GM18507 (cell line): ENCODE measurements at regions not wholly inside any gene's neighbourhood (a gene's known extent, or its start where the extent isn't known, plus 50 kb on each side); places are given as distances from the start of the nearest gene placed in this dataset.

Experiments used
- DNase-seq: peaks from one replicate; pipeline ENCODE4 v3.0.0; 2011; ENCODE audit warnings: low read depth; ENCODE audit not compliant: insufficient read length; ENCODE audit errors: extremely low spot score
- FAIRE-seq: peaks from 2 replicates; lab custom pipeline; 2011; peaks lifted over from hg19 to GRCh38; lab: Jason Lieb, UNC

DNA sequence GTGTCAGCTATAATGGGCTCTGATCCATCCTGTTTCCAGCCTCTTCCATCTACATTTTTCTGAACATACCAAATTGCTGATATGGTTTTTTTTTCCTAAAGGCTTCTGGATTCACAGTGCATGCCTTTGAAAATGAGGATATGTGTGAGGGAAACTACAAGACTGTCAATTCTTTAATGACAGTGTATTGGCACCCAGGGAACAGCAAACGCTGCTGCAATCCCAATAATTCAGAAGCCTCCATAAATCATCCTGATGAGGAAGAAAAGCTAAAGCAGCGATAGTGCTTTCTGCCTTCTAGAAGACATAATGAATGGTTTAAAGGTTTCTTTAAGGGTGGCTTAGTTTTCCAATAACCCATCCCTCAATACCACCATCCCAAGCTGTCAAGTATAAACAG, 304.5 kb upstream of the PKDCC start:
- DNase-seq (no peak), FAIRE-seq (no peak)

DNA sequence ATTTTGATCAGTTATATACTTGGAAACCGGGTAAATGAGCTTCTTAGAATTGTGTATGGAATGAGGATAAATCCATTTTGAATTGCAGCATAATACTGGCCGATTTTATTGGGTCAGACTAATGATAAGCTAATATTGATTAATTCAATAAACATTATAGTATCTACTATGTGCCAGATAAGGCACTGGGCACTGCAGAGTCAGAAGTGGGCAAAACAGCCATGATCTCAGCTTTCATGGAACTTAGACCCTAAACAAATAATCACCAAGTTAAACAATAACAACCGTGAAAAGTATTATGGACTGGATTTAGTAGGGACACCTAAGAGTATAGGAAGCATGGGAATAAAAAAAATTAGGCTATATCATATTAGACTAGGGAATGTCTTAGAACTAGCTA, 297.0 kb upstream of the PKDCC start:
- DNase-seq (no peak), FAIRE-seq (no peak)

DNA sequence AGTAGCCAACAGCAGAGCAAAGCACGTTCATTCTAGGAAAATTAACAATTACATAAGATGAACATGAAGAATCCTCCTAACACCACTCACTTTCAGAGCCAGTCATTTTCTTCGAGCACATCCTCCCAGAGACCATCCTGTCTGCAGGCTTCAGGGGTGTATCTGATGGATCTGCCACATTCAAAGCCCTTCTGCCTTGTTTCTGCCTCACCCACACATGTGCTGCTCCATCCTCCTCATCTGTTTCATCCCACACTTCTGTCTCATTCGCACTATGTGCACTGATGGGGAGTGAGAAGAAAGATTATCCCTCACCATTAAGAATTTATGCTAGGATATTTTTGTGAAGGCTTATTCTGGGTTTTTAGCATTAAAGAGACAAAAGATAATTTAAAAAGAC, 287.9 kb upstream of the PKDCC start:
- FAIRE-seq: no peak
- no peak for DNase-seq

DNA sequence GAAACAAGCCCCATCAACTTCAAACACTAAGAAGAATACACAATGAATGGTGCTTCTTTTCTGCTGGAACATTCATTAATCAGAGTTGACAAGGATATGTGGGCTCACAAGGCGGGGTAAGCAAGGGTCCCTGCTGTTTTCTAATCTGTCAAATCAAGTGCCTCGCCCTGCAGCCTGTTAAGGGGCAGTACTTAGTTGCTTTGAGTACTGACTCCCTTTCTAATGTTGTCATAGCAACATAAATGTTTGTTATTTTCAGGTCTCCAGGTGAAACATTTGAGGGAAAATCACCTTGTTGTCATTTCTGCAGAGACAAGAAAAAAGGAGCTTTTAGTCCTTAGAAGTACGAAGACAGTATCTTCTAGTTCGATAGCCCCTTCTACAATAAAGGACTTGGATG, 284.7 kb upstream of the PKDCC start:
- DNase-seq: no peak
- no peak for FAIRE-seq

DNA sequence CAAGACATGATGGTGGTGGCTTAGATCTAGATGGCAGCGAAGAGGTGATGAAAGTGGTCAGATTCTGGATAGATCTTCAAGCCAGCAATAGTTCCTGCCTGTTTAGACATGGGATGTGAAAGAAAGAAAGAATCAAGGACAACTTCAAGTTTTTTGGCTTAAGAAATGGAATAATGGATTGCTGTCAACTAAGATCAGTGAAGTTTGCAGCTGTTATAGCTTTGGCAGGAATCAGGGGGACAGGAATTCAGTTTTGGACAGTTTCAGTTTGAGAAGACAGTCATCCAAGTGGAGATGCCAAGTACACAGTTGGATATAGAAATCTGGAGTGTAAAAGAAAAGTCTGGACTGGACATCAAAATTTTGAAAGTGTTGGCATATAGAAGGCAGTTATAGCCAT, 283.7 kb upstream of the PKDCC start:
- FAIRE-seq: no peak
- DNase-seq: no peak

DNA sequence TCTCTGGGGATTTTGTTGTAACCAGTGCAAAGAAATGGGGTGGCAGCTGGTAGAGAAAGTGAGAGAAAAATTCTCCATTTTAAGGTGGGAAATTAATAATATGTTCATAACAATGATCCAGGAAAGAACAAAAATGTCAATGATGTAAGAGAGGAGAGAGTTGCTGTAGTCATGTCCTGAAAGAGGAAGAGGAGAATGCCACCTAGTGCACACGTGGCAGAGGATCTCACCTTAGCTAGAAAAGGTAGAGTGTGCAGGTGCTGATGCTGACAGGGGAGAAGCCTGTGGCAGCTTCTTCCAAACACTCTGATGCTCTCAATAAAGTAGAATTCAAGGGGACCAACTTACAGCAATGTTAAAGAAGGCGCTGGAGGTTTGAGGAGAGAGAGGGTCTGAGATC, 282.9 kb upstream of the PKDCC start:
- DNase-seq (no peak), FAIRE-seq (no peak)

DNA sequence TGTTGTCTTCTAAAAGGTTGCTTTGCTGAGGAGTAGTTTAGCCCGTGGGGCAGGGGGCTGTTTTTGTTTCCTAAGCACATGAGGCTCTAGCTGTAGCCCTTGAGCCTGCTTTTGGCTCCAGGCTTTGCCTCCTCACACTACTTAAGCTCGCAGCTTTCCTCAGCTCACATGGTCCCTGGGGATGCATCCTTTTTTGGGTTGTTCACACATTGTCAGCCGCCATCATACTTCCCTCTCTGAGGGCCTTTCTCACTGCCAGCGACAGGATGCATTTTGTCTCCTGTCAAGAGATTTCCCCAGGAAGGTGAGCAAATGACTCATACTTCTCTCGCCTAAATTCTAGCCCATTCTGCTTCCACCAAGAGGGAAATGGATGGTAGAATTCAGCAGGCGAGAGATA, 279.5 kb upstream of the PKDCC start:
- FAIRE-seq: no peak

DNA sequence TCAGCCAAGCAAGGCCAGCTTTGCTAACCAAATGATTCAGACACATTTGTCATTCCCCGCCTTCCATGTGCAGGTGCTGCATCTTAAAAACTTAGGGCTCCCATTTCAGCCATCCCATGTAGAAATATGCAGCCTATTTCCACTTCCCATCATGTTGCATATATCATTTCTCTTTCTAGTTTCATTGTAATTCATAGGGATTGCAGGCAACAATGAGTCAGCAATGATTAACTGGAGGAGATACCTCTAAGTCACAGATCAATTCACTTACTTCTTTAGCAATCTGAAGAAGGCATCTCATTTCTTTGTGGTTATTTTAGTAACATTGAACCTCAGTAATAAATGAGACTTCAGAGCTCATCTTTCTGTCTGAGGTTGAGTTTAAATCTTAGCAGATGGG, 276.1 kb upstream of the PKDCC start:
- no peak for FAIRE-seq

More for the DNA sequence above, 279.5 kb upstream of the PKDCC start:
- DNase-seq: no peak

DNA sequence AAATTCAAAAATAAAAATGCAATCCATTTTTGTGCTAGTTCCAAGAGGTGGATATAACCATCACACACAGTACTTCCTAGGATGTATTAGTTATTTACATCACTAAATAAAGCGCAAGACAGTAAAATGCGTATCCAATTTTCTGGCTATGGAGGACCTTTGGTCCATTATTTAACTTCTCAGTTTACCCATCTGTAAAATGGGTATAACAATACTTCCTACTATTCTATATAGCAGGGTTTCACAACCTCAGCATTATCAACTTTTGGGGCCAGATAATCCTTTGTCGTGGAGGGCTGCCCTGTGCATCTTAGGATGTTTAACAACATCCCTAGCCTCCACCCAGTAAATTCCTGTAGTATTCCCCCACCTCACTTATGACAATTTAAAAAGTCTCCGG, 275.1 kb upstream of the PKDCC start:
- FAIRE-seq: no peak
- DNase-seq: no peak

More for the DNA sequence above, 276.1 kb upstream of the PKDCC start:
- no peak for DNase-seq

DNA sequence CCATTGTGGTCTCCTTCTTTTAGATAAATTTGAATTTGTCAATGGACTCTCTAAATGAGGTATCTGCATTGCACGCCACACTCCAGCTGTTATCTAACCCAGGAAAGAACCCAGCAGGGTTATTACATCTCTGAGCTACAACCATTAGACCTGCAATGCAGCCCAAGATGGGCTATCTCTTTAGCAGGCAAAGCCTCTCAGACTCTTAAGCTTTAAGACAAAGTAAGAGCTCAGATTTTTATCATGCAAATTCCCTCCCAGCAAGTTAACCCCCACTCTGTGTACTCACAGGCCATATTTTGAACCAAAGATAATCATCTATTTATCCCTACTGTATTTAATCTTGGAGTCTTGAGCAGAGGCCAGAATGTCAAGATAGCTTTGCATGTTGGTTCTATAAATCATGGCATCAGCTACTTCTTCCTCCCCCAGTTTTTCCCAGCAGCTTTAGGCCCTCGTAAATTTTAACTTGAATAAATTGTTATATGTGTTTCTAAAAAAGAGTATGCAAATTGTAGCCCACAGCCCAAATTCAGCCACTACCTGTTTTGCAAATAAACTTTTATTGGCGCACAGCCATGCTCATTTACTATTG, 273.7 kb upstream of the PKDCC start:
- DNase-seq (no peak), FAIRE-seq (no peak)

DNA sequence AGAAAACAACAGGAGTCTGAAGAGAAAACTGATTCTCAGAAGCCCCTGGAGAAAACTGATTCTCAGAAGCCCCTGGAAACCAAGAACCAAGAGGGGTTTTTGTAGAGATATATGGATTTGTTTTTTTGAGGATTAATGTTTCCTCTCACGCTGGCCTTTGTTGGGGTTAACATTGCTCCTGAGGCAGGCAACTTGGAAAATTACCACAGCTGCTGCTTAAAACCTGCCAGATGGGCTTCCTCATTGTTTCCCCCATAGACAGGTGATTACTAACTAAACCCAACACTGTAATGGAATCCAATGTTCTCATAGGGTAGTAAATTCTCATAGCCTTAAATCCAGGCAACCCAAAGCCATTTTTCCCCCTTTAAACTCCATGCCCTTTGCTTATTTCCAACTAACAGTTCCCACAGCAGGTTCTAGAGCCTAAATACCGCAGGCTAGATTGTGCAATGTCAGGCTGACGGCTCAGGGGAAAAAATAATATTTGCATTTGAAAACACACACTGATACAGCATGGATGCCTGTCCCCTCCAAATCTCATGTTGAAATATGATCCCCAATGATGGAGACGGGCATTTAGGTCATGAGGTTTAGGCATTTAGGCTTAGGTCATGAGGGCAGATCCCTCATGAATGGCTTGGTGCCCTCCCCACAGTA, 272.3 kb upstream of the PKDCC start:
- DNase-seq: no peak
- no peak for FAIRE-seq

DNA sequence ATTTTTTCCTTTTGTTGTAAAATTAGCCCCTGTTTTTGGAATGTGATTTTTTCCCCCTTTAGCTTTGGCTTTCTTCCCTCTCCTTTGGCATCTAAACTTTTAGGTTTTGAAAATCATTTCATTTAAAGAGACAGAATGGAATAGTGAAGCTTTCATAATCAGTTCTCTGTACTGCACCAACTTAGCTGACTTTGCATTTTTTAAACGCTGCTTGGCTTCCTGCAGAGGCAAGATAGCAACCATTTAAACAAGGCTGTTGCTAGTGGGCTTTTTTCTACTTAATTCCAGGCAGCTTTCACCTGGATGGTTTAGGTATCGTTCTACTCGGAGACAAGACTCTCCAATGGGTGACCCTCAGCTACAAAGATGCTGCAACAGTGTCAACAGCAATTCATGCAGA, 267.9 kb upstream of the PKDCC start:
- FAIRE-seq: no peak

DNA sequence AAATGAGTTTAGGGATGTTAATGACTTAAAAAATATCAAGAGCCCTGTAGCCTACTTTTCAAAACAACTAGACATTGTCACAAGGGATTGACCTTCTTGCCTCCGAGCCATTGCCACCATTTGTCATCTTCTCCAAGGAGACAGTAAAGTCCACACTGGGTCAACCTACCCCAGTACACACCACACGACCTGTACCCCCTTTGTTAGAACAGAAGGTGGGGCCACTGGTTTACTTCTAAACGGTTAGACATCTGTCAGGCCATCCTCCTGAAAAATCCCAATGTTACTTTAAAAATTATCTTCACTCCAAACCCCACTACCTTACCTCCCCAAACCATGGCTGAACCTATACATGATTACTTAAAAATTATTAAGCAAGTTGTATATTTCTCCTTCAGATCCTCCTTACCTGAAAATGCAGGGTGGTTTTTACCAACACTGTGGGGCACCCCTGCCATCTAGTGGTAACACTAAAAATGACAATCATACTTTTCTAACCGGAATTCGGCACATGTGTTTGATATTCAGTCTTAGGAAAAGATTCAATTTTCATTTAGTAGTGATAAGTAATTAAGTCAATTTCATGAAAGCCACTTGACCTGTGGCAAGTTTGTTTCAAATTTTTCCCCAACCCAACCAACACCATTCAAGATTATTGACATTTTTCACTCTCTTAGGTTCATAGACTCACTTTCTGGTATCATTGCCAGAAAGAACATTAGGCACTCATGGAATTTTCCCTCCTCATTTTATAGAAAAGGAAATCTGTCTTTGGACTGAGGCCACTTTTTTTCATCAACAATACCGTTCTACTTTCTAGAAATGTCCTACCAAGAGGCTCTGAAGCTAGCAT, 265.3 kb upstream of the PKDCC start:
- FAIRE-seq: peak; percentile 82
- DNase-seq: peak; percentile 14

More for the DNA sequence above, 267.9 kb upstream of the PKDCC start:
- DNase-seq: no peak

DNA sequence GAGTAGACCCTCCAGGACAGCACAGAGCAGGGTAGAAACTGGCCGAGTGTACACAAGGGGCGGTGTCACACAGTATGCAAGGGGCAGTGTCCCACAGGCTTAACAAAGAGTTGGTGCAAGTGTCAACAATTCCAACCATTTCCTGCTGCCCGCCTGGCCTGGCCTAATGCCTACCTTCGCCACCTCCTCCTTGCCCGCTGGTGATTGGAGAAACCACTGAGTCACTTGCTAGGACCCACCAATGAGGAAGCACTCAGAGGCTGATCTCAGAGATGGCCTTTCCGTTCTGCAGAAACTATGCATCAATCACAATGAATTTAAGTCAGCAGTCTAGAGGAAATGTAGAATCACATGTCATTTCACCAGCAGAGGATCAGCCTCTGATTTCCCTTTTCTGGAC, 263.3 kb upstream of the PKDCC start:
- no peak for FAIRE-seq
- no peak for DNase-seq

DNA sequence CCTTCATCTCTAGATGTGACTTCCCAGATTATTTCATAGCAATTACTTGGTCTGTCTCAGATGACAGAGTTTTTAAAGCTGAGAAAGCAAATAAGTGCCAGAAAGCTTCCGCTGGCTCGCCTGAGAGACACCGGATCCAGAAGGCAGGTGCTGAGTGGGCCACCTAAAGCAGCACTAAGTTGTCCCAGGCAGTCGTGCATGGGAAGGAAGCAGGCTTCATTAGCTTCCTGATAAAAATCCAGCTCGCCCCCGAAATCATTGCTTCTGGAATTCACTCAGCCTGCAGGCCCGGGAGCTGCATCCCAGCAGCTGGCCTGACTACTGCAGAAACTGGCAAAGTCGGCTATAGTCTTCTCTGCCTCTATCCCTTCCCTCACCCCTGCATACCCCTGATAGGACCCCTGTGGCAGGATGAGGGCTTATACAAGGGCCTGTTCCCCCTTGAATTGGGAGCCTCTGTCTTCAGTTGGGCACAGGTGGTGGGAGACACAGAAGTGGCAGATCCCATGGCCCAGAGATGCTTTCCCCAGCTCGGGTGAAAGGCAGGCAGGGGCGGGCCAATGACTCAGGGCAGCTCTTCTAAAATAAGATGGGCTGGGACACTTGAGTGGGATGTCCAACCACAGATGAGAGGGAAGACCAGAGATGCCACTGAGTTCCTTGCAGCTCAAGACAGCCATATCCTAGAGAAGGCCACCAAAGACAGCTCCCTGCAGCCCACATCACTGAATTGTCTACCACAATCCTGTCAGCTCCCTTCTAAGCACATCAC, 262.4 kb upstream of the PKDCC start:
- no peak for DNase-seq
- FAIRE-seq: no peak

DNA sequence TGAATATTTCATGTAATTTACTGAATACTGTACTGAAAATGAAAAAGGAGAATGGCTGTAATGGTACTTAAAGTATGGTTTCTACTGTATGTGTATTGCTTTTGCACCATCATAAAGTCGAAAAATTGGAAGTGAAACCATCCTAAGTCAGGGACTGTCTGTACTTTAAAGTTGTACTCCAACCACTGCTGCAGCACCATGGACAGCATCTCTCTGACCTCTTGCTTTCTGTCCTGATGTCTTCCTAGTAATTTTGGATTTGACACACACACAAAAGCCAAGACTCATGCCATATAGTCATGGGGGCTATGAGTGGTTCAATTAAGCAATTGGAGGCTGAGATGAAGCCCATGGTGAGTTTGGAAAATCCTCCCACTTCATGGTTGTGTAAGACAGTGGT, 256.3 kb upstream of the PKDCC start:
- DNase-seq (no peak), FAIRE-seq (peak; percentile 5)

DNA sequence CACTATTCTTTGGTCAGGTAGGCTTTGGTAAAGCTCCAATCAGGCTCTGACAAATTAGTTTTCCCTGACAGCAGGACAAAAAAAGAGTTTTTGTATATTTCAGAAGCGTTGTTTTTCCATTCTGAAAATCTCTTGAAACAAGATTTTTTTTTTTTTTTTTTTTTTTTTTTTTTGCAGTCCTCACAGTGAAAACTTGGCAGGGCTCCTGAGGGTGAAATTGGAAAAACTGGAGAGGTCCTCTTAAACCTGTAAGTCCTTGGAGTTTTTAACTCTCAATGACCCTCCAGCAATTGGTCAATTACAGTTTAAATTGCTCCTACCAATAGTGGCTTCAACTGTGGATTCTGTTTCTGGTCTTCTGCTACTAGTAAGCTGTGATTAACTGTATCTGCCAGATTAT, 244.5 kb upstream of the PKDCC start:
- DNase-seq (no peak), FAIRE-seq (no peak)

DNA sequence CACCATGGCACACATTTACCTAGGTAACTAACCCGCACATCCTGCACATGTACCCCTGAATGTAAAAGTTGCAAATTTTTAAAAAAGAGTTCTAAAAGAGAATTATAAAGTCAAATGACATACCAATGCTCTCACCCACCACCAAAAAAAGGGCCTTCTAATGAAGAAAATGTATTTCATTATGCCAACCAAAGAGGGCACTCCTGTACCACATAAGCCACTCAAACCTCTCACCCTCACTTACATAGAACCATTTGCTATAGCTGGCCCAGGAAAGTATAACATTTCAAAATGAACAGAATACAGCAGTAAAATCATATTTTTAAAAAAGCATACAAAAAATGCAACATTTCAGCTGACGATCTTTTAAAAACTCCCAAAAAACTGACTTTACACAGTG, 241.5 kb upstream of the PKDCC start:
- DNase-seq (no peak), FAIRE-seq (no peak)

DNA sequence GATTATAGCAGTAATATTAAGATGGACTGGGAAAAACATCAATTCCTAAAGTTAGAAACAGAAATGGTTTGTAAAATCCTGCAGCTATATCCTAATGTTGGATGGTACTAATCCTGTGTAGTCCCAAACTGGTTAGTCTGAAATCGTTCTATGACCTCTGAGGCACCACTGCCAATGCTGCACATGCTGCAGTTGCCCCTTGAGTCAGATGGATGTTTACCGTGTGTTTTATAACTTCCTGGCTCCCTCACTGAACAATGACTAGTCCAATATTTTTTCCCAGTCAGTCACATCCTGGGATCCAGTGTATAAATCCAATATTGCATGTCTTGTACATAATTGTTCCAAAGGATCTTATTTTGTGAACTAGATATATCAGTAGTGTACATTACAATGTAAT, 226.7 kb upstream of the PKDCC start:
- DNase-seq (no peak), FAIRE-seq (no peak)

DNA sequence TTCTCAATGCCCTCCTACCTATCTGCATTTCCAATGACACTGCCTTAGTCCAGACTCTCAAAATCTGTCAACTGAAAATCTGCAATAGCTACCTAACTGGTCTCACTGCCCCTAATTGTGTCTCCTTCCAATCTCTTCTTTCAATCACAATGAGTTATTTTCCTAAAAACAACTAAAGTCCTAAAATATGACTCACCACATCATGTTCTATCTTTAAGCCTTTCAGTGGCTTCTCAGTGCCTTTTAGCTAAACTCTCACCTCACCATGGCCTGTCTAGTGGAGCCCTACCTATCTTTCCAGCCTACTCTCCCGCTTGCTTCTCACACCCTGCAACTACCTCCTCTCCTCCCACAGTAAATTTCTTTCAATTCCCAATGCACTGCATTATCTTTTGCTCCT, 220.9 kb upstream of the PKDCC start:
- FAIRE-seq (no peak), DNase-seq (no peak)
